Upper lobe of right lung (tissue), 1 donor: ENCODE measurements at regions not wholly inside any gene's neighbourhood (a gene's known extent, or its start where the extent isn't known, plus 50 kb on each side); places are given as distances from the start of the nearest gene placed in this dataset.

Experiments
- ATAC-seq: fragments of 200-7000 bp; cut with Tn5 transposase; one replicate; pipeline ENCODE4 v1.9.1; 2020; ENCODE audit warnings: mild to moderate bottlenecking, moderate library complexity
- DNase-seq: peaks from one replicate; pipeline ENCODE4 v3.0.0-alpha.2; 2020
- H3K27ac ChIP-seq: fragments of 200-600 bp; one replicate; pipeline ENCODE4 v1.8.0; 2022
- H3K27me3 ChIP-seq: fragments of 200-600 bp; one replicate; pipeline ENCODE4 v1.8.0; 2022; ENCODE audit warnings: mild to moderate bottlenecking
- H3K36me3 ChIP-seq: fragments of 200-600 bp; one replicate; pipeline ENCODE4 v1.8.0; 2022
- H3K4me1 ChIP-seq: fragments of 200-600 bp; one replicate; pipeline ENCODE4 v1.8.0; 2022
- H3K4me3 ChIP-seq: fragments of 200-600 bp; one replicate; pipeline ENCODE4 v1.8.0; 2022; ENCODE audit warnings: mild to moderate bottlenecking
- H3K9me3 ChIP-seq: fragments of 200-600 bp; one replicate; pipeline ENCODE4 v1.8.0; 2022
- intact Hi-C: fragments of 100-400 bp; cut with DNase I; formaldehyde crosslinking; loops from one replicate; pipeline ENCODE4 v1.11.0; 2022
- TF ChIP-seq, protein P1 (sequence below): fragments of 200-600 bp; IDR thresholded peaks from one replicate; pipeline ENCODE4 v1.8.0; 2022; ENCODE audit warnings: antibody characterized with exemption
- donor health status: DM: no; HTN: yes; CAD: no; lungs with severe emphysema.

DNA sequence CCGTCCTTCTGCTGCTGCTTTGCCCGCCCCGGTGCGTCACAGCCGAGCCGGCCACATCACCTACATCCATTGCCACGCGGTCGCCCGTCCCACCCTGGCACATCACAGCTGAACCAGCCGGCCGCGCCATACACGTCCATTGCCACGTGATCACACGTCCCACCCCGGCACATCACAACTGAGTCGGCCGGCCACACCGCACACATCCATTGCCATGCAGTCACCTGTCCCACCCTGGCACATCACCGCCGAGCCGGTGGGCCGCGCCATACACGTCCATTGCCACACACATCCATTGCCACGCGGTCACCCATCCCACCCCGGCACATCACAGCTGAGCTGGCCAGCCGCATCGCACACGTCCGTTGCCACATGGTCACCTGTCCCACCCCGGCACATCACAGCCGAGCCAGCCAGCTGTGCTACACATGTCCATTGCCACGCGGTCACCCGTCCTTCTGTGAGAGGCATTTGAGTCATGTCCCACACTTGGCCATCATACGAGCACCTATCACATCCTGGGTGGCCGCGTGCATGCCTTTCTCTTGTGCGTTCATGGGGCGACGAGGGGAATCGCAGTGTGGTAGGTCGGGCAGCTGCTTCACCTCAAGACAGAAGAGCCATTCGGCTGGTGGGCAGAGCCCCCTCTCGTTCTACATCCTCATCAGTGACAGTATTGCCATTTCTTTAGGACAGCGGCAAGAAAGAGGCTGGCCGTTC lies 58.6 kb downstream of the JAKMIP3 start:
- intact Hi-C loops: no loop called here
- no peak overlapping the region for H3K4me3 ChIP-seq
- DNase-seq: no peak
- no peaks in the 10 kb centered on the region for H3K9me3 ChIP-seq
- no peaks in the 10 kb centered on the region for H3K27me3 ChIP-seq
- TF ChIP-seq, protein P1, sequence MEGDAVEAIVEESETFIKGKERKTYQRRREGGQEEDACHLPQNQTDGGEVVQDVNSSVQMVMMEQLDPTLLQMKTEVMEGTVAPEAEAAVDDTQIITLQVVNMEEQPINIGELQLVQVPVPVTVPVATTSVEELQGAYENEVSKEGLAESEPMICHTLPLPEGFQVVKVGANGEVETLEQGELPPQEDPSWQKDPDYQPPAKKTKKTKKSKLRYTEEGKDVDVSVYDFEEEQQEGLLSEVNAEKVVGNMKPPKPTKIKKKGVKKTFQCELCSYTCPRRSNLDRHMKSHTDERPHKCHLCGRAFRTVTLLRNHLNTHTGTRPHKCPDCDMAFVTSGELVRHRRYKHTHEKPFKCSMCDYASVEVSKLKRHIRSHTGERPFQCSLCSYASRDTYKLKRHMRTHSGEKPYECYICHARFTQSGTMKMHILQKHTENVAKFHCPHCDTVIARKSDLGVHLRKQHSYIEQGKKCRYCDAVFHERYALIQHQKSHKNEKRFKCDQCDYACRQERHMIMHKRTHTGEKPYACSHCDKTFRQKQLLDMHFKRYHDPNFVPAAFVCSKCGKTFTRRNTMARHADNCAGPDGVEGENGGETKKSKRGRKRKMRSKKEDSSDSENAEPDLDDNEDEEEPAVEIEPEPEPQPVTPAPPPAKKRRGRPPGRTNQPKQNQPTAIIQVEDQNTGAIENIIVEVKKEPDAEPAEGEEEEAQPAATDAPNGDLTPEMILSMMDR: no peak
- H3K4me1 ChIP-seq: no peaks in the 10 kb centered on the region
- H3K36me3 ChIP-seq: no peaks in the 10 kb centered on the region
- no peak for ATAC-seq
- H3K27ac ChIP-seq: no peak overlapping the region

DNA sequence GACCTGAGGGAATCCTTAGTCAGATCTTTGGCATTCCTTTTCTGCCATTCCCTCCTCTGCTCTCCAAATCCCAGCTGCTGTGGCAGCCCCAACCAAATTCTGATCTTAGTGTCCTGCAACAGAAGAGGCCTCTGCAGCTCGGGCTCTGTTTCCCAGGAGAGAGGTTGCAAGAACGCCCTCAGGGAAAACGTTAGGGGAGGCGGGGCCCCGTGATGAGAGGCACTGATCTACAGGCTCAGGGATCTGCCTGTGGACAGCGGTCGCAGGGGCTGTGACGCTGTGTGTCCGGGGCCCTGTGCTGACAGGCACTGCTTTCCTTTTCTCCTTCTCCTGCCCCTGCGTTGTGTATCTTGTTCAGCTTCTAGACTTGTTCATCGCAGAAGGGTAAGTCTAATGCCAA lies 57.3 kb upstream of the DPYSL4 start:
- DNase-seq (no peak), ATAC-seq (no peak)
- H3K27ac ChIP-seq: no peak overlapping the region
- no peaks in the 10 kb centered on the region for H3K4me1 ChIP-seq
- TF ChIP-seq, protein P1: no peak
- intact Hi-C loops: no loop called here
- no peaks in the 10 kb centered on the region for H3K36me3 ChIP-seq
- no peaks in the 10 kb centered on the region for H3K9me3 ChIP-seq
- H3K4me3 ChIP-seq: no peak overlapping the region
- H3K27me3 ChIP-seq: peaks cover 26% of the 10 kb centered on the region

DNA sequence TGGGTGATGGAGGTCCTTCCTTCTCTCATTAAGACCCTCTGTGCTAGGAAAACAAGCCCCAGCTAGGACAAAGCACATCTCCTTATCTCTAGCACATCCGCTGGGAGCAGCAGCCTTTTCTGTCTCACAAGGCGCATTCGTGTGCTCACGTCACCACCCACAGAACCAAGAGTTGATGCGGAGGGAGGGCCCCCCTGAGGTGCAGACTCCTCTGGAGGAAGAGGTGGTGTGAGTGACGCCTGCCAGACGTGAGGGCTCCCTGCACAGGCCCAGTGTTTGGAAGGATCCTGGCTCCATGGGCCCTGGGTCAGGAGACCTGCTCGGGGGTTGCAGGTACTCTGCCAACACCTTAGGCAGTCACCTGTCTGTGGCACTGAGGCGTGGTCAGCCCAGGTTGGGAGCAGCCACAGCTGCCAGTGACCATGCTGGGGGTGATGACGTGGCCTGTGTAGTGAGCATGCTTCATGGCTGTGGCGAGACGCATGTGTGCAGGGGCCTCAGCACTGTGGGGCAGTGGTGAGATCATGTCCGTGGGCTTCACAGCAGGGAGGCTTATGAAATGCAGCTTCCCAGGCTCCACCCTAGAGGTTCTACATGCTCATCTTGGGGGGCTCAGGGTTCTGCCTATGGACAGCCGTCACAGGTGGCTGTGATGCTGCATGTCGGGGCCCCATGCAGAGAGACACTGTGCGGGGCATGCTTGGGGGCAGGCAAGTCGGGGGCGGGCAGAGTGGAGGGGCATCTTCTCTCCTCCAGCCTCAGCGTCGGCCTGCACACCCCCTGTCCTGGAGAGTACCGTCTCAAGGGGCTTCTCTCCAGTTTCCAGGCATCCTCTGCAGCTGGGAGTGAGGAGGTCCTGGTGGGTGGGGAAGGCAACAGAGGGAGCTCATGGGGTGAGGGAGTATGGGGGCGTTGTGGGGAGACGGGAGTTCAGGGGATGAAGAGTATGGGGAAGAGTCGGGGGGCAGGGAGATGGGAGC lies 56.2 kb upstream of the DPYSL4 start:
- TF ChIP-seq, protein P1: no peak
- H3K4me1 ChIP-seq: no peaks in the 10 kb centered on the region
- peaks cover 26% of the 10 kb centered on the region for H3K27me3 ChIP-seq
- no peak overlapping the region for H3K4me3 ChIP-seq
- ATAC-seq (no peak), DNase-seq (no peak)
- H3K36me3 ChIP-seq: no peaks in the 10 kb centered on the region
- intact Hi-C loops: no loop called here
- no peaks in the 10 kb centered on the region for H3K9me3 ChIP-seq
- H3K27ac ChIP-seq: no peak overlapping the region

DNA sequence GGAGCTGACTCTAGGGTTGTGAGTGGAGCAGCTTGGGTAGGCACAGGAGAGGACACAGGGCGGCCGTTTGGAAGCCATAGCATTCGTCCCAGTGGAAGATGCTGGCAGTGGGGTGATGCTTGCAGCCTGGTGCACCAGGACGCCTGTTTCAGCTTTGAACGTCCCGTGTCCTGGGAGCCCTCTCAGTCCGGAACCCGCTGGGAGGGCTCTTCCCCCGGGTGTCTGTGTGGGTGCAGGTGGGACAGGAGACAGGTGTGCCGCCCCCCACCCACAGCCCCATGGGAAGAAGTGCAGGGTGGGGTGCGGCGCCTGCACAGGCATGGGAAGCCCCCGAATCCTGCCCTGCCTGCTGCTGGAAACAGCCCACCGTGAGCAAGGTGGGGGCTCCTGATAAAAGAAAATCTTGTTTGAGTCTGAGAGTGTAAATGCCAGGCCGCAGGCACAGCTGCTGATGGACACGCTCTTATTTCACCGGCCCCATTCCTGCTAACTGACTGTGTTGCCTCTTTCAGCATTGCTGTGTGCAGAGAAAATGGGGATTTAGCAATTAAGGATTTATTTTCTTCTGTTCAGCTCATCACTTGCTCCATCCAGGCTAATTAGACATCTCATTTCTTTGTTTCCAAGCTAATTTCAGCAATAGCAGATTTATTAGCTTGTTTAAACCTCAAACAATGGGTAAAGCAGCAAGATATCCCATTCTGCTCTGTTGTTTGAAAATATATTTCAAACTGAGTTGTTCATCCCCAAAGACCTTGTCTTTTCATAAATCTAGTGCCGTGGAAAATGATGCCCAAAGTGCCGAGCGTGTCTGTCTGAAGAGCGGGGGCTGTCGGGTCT lies 54.9 kb upstream of the DPYSL4 start:
- H3K27ac ChIP-seq: no peak overlapping the region
- no peaks in the 10 kb centered on the region for H3K36me3 ChIP-seq
- peak; percentile 51 for DNase-seq
- TF ChIP-seq, protein P1: no peak
- no peaks in the 10 kb centered on the region for H3K4me1 ChIP-seq
- intact Hi-C loops: no loop called here
- H3K9me3 ChIP-seq: no peaks in the 10 kb centered on the region
- H3K4me3 ChIP-seq: no peak overlapping the region
- ATAC-seq: no peak
- peaks cover 26% of the 10 kb centered on the region for H3K27me3 ChIP-seq

DNA sequence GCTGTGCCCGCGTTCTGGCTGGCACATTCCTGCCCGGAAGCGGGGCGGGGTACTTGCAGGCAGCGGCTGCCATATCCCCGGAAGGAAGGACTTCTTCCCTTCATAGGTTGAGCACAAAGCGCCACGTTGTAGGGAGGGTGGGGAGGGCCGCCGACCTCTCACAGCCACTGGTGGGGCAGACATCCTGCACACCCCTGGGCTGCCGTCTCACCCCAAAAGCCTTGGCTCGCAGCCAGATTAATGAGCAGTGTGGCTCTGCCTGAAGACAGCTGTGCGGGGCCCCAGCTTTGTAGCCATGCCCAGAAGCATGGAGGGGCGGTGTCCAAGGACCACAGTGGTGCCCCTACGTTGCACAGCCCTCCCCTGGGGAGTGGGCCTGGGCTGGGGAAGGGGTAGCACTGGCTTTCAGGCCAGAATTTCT lies 54.3 kb upstream of the DPYSL4 start:
- Histone ChIP-seq H3K27ac (no peak overlapping the region), H3K27me3 (peaks cover 26% of the 10 kb centered on the region), H3K4me1 (no peaks in the 10 kb centered on the region), H3K9me3 (no peaks in the 10 kb centered on the region), H3K36me3 (no peaks in the 10 kb centered on the region), H3K4me3 (no peak overlapping the region)
- intact Hi-C loops: no loop called here
- TF ChIP-seq, protein P1: no peak
- ATAC-seq: no peak
- DNase-seq: no peak
